GM12873 (cell line): ENCODE measurements at regions not wholly inside any gene's neighbourhood (a gene's known extent, or its start where the extent isn't known, plus 50 kb on each side); places are given as distances from the start of the nearest gene placed in this dataset.

Source experiments
- TF ChIP-seq, protein P1 (sequence below): IDR thresholded peaks from 2 replicates; pipeline ENCODE4 v1.5.1; 2012; ENCODE audit warnings: low read depth, mild to moderate bottlenecking, moderate library complexity, low read length, control low read depth; ENCODE audit not compliant: insufficient read depth; ENCODE audit errors: missing control alignments

GRCh38 chr4:54558889-54559677, 98.7 kb upstream of the KIT start:
- TF ChIP-seq, protein P1, sequence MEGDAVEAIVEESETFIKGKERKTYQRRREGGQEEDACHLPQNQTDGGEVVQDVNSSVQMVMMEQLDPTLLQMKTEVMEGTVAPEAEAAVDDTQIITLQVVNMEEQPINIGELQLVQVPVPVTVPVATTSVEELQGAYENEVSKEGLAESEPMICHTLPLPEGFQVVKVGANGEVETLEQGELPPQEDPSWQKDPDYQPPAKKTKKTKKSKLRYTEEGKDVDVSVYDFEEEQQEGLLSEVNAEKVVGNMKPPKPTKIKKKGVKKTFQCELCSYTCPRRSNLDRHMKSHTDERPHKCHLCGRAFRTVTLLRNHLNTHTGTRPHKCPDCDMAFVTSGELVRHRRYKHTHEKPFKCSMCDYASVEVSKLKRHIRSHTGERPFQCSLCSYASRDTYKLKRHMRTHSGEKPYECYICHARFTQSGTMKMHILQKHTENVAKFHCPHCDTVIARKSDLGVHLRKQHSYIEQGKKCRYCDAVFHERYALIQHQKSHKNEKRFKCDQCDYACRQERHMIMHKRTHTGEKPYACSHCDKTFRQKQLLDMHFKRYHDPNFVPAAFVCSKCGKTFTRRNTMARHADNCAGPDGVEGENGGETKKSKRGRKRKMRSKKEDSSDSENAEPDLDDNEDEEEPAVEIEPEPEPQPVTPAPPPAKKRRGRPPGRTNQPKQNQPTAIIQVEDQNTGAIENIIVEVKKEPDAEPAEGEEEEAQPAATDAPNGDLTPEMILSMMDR, result no peak

- TF ChIP-seq, protein P1, result no peak
Measured at GRCh38 chr4:54560513-54560912, 97.2 kb upstream of the KIT start.

- TF ChIP-seq, protein P1, result no peak
Measured at GRCh38 chr4:54561940-54562339, 95.8 kb upstream of the KIT start.

GRCh38 chr4:54566608-54567007, 91.1 kb upstream of the KIT start:
- TF ChIP-seq, protein P1, result no peak

DNA sequence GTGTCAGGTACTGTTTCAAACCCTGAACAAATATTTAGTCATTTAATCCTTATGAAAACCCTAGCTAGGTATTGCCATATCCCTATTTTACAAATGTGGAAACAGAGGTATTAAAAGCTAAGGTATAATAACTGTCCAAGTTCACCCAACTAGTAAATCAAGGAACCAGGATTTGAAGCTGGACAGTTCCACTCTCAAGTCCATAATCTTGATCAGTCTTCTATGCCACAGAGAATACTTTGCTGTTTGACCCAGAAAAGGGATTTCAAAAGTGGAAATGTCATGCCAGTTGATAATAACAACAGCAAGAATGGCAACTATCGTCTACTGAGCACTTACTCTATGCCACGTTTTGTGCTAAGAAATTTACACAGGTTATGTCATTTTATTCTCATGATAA, 90.4 kb upstream of the KIT start:
- TF ChIP-seq, protein P1, result no peak

- TF ChIP-seq, protein P1, result no peak
Measured at GRCh38 chr4:54568184-54568583, 89.6 kb upstream of the KIT start.

GRCh38 chr4:54570822-54571221, 86.9 kb upstream of the KIT start:
- TF ChIP-seq, protein P1, result no peak
